HTR-8/SVneo (cell line): ENCODE measurements at regions not wholly inside any gene's neighbourhood (a gene's known extent, or its start where the extent isn't known, plus 50 kb on each side); places are given as distances from the start of the nearest gene placed in this dataset.

Experiments used
- DNase-seq: peaks from one replicate; pipeline ENCODE4 v3.0.0; 2011; ENCODE audit warnings: low spot score, mixed read lengths; ENCODE audit not compliant: insufficient read length
- FAIRE-seq: peaks from 2 replicates; lab custom pipeline; 2011; peaks lifted over from hg19 to GRCh38; lab: Jason Lieb, UNC

GRCh38 chr15:62430552-62430951, 265.5 kb upstream of the C2CD4B start:
- no peak for FAIRE-seq
- DNase-seq: no peak

- DNase-seq: no peak
- FAIRE-seq: no peak
Observed at GRCh38 chr15:62431008-62431797, 266.1 kb upstream of the C2CD4B start.

DNA sequence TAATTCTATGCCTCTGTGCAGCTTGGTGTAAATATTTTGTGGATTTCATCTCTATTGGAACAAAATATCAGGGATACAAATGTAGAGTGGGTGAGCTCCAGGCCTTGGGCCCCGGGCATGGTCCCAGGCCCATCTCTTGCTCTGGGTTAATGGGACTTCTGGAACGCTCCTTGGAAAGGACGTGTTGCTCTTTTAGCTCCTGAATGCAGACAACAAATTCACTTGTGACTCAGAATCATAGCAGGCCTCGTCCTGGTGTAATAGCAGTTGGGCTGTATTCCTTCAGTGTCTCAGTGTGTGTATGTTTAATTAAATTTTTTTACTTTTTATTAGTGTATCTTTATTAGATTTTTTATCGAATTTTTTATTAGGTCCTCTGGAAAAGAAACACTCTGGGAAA, 266.7 kb upstream of the C2CD4B start:
- no peak for FAIRE-seq

DNA sequence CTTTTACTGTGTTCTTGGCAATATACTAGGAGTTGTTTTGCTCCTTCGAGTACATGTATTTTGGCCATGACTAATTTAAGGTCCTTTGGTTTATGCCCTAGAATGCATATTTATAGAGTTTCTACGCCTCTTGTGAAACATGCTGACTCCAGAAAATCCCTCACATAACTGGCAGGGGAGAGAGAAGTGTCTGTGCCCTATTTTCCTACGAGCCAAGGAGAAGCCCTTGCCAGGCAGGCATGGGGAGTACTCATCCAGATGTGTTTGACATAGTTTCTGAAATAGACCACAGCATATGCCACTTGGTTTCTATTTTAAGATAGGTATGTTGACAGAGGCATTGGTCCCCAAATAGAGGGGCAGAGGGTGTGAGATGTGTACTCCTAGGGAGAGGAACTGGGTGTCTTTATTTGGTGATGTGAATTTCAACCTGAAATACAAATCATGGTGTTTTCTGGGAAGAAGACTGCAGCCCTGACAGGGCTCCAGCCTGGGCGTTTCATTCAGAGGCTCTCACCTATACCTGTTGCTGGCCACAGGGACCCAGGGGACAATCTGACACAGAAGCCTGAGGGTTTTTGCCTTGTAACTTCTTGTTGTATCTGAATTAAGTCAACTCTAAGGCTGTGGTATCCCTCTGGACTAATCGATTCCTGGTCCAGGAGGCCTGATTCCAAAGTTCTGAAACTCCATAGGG, 267.8 kb upstream of the C2CD4B start:
- no peak for FAIRE-seq
- no peak for DNase-seq

More for the DNA sequence above, 266.7 kb upstream of the C2CD4B start:
- no peak for DNase-seq

- DNase-seq (no peak), FAIRE-seq (no peak)
Observed at GRCh38 chr15:62436235-62436634, 271.1 kb upstream of the C2CD4B start.

GRCh38 chr15:62437753-62438152, 272.7 kb upstream of the C2CD4B start:
- FAIRE-seq: no peak
- DNase-seq: no peak

- FAIRE-seq: no peak
- no peak for DNase-seq
Observed at GRCh38 chr15:62439543-62440016, 274.5 kb upstream of the C2CD4B start.

- FAIRE-seq: no peak
- DNase-seq: no peak
Observed at GRCh38 chr15:62440362-62441105, 275.4 kb upstream of the C2CD4B start.

DNA sequence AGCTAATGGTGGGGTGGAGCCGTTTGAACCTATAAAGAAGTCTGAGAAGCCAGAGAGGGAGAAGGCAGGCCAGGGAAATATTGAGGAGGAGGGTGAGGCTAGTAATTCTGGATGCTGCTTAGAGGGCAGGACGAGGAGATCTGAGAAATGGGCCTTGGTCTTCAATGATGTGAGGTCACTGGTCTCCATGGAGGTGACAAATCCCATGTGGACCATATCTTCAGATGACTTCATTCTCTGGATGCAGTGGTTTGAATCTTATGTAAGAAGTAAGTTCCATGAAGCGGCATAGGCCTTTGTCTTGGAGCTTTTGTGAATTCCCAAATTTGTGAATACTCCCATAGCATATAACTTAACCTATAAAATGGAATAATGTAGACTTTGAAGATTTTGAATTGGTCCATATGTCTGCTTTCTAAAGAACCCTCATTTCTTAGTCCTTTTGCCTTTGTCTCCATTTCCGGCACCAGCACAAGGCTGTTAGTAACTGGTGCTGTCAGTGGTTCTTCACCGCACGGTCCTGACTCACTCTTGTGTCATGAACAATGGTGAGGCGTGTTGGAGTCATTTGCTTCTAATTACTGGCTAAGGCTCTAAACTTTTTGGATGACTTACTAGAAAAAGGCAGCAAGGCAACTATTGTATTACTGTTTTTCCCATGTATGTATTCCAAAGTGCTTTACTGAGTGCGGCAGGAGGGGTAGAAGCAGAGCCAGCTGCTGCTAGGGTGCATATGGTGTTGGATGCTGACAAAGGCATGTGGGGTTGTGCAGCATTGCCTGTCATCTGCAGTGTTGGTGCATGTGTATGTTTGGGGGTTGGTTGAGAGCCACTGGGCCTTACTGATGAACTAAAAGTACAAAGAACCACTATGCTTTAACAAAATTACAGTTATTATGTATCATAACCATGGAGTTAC, 279.3 kb upstream of the C2CD4B start:
- FAIRE-seq: no peak
- no peak for DNase-seq

DNA sequence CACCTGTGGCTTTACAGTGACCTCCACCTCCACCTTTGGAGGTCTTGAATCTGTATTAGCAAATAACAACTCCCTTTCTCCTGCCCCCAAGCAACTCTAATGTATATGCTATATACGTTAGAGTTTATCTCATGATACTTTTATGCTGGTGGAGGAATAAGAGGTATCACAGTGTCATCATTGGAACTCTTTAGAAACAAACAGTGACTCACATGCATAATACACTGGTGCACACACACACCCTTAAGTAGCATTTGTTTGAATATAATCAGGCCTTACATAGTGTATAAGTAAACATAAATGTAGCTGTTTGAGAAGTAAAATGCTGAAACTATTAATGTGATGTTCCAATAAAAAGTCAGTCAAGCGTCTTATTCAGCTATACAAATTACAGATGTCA, 280.2 kb upstream of the C2CD4B start:
- FAIRE-seq (no peak), DNase-seq (no peak)

GRCh38 chr15:62446984-62447383, 281.9 kb upstream of the C2CD4B start:
- DNase-seq (no peak), FAIRE-seq (no peak)

- no peak for DNase-seq
- FAIRE-seq: no peak
Observed at GRCh38 chr15:62447742-62448141, 282.7 kb upstream of the C2CD4B start.

GRCh38 chr15:62449638-62450037, 284.6 kb upstream of the C2CD4B start:
- DNase-seq (no peak), FAIRE-seq (no peak)

GRCh38 chr15:62450061-62450460, 285.0 kb upstream of the C2CD4B start:
- no peak for FAIRE-seq
- DNase-seq: no peak

DNA sequence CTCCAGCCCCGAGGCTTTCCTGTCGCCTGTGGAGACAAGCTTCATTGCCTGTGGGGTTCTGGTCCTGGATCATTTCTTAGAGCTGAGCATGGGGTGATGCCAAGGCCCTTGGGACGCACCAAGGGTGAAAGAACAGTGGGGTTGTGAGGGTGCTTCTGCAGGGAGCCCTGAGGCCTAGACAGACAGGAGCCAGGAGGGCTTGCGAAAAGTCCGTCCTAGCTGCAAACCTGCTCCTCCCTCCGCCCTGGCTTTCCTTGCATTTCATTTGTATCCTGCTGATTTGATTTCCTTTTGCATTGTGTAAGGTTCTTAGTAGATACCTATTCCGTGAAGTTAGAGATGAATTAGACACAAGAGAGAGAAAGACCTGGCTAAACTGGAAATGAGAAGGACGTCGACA, 286.9 kb upstream of the C2CD4B start:
- FAIRE-seq (no peak), DNase-seq (no peak)

DNA sequence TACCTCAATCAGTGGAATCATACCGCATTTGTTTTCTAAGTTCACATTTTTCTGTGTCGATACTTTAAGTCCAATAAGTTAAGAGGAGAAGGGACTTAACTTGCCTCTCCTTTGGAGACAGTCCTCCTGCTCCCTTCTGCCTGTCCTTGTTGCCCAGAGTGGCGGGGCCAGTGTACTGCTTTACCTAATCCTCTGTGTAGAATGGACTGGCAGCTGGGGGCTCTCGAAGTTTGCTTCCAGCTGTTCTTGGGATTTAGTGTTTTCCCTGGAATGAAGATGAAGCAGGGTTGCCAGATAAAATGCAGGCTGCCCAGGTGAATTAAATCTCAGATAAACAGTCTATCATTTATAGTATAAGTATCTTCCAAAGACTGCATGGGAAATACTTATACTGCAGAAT, 287.6 kb upstream of the C2CD4B start:
- DNase-seq (no peak), FAIRE-seq (no peak)

DNA sequence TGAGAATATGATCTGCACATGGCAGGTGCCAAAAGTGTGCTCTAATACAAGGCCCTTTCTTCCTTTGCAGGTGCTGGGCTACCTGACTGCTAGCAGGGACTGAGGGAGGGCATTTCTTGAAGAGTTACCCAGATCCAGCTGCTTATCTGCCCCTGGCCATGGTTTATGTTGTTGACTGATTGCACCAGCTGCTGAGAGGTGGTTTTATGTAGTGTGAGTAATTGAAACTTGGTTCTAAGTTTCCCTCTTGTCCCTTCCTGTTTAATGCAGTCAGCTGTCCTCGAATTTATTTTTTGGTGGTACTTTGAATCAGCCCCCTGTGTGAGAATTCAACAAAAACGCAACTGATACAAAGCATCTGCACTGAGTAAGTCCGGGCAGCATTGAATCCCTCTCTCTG, 288.3 kb upstream of the C2CD4B start:
- DNase-seq (no peak), FAIRE-seq (peak; percentile 57)

GRCh38 chr15:62453981-62454380, 288.9 kb upstream of the C2CD4B start:
- FAIRE-seq (no peak), DNase-seq (peak; percentile 33)

DNA sequence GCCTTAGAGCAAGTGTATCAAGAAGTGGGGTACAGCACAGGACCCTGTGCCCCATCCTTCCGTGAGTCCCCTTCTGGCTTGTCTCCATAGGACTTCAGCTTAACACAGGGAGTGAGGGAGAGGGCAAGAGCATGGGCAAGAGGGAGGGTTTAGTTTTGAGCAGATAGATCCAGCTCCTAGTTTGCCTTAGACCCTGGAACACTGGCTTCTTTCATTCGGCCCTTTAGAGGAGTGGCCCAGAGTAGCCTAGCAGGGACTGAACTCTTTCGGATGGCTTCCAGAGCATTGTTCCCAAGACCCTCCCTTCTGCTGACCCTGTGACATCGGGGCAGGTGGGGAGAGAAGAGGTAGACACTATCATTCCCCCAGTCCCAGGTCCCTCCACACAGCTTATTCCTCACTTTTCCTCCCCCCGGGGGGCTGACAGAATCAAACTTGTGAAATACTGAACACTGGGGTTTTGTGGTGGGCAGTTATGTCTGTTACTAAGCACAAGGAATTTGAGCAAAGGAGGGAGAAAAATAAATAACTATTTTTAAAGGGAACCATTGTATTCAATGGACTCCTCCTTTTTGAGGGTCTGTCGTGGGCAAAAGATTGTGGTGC, 289.6 kb upstream of the C2CD4B start:
- FAIRE-seq: no peak

More for the DNA sequence above, 289.6 kb upstream of the C2CD4B start:
- no peak for DNase-seq
